NB4 (cell line): ENCODE measurements at regions not wholly inside any gene's neighbourhood (a gene's known extent, or its start where the extent isn't known, plus 50 kb on each side); places are given as distances from the start of the nearest gene placed in this dataset.

ENCODE experiments used
- MYC ChIP-seq: IDR thresholded peaks from 2 replicates; pipeline ENCODE4 v1.6.1; 2011; ENCODE audit warnings: low read depth, low read length
- POLR2A ChIP-seq: IDR thresholded peaks from 2 replicates; pipeline ENCODE4 v1.6.1; 2011; ENCODE audit warnings: mild to moderate bottlenecking; ENCODE audit not compliant: insufficient read length; ENCODE audit errors: extremely low read depth
- TF ChIP-seq, protein P1 (sequence below): IDR thresholded peaks from one replicate; pipeline ENCODE4 v1.5.1; 2012; ENCODE audit warnings: low read depth, low read length

DNA sequence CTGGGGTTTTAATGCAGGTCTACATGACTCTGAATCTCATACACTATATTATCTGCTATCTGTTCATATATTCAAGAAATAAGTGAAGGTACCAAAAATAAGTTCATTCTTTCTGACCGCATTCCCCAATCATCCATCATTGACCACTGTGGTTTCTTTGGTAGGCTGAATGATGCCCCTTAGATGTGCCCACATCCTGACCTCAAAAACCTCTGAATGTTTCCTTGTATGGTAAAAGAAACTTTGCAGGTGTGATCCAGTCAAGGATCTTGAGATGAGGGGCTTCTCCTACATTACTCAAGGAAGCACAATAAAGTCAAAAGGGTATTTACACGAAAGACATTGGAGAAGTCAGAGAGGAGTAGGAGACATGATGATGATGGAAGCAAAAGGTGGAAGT, 60.6 kb upstream of the LRRC8B start:
- TF ChIP-seq, protein P1, sequence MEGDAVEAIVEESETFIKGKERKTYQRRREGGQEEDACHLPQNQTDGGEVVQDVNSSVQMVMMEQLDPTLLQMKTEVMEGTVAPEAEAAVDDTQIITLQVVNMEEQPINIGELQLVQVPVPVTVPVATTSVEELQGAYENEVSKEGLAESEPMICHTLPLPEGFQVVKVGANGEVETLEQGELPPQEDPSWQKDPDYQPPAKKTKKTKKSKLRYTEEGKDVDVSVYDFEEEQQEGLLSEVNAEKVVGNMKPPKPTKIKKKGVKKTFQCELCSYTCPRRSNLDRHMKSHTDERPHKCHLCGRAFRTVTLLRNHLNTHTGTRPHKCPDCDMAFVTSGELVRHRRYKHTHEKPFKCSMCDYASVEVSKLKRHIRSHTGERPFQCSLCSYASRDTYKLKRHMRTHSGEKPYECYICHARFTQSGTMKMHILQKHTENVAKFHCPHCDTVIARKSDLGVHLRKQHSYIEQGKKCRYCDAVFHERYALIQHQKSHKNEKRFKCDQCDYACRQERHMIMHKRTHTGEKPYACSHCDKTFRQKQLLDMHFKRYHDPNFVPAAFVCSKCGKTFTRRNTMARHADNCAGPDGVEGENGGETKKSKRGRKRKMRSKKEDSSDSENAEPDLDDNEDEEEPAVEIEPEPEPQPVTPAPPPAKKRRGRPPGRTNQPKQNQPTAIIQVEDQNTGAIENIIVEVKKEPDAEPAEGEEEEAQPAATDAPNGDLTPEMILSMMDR, result no peak
- no peak for TF ChIP-seq POLR2A
- no peak for TF ChIP-seq MYC
